ENCODE measurements at regions not wholly inside any gene's neighbourhood (a gene's known extent, or its start where the extent isn't known, plus 50 kb on each side); places are given as distances from the start of the nearest gene placed in this dataset.
A peak's percentile ranks its signal among the peaks of the same experiment; 100 is the strongest.

DNA sequence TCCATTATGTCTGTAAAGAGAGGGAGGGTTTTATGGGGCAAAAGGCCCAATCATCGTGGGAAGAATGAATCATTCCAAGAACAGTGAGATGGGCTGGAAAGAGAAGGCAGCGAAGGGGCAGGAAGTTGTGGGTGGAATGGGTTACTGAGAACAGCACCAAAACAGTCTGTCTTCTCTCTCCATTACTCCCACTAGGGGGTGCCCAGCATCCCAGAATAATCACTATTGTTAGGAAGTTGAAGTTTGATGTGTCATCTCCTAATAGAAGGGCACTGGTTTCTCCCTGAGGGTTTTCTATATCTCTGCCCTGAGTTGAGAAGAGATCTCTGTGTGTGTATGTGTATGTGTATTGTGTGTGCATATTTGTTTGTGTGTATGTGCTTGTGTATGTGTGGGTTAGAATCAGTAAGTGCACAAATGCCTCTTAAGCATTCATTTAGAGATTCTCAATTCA lies 76.6 kb upstream of the MAP4K3 start:
- peak; percentile 65 for DNase-seq (ENCODE audit: low spot score)

DNA sequence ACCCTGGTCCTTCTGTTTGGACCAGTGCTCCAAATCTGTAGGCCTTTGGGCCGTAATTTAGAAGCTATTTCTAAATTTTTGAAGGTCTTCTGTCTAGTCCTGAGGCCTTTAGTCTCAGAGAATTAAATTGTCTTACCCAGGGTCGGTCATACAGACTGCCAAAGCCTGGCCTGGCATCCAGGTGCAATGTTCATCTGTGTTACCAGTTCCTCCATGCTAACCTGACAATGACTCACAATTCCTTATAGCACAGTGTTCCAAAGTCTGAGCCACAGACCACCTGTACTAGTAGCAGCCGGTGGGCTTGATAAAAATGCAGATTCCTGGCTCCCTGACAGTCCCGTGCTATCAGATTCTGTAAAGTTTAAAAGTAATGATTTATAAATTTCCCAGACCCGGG lies 77.7 kb upstream of the MAP4K3 start:
- DNase-seq (ENCODE audit: low spot score): no peak

- no peak for DNase-seq (ENCODE audit: low spot score)
Observed at GRCh38 chr2:39515273-39515896, 78.3 kb upstream of the MAP4K3 start.

- DNase-seq (ENCODE audit: low spot score): no peak
Observed at GRCh38 chr2:39515897-39516346, 78.8 kb upstream of the MAP4K3 start.

- DNase-seq (ENCODE audit: low spot score): no peak
Observed at GRCh38 chr2:39516347-39517101, 79.4 kb upstream of the MAP4K3 start.

- DNase-seq (ENCODE audit: low spot score): no peak
Observed at GRCh38 chr2:39517102-39517436, 80.0 kb upstream of the MAP4K3 start.

- no peak for DNase-seq (ENCODE audit: low spot score)
Observed at GRCh38 chr2:39517622-39518021, 80.5 kb upstream of the MAP4K3 start.

DNA sequence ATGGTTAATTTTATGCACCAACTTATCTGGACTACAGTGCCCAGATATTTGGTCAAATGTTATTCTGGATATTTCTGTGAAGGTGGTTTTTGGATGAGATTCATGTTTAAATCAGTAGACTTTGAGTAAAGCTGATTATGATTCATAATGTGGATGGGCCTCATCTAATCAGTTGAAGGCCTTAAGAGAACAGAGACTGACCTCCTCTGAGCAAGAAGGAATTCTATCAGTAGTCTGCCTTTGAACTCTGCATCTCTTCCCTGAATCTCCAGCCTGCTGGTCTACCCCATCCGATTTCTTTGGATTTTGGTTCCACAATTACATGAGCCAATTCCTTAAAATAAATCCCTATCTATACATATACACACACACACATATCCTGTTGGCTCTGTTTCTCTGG lies 82.8 kb upstream of the MAP4K3 start:
- no peak for DNase-seq (ENCODE audit: low spot score)

DNA sequence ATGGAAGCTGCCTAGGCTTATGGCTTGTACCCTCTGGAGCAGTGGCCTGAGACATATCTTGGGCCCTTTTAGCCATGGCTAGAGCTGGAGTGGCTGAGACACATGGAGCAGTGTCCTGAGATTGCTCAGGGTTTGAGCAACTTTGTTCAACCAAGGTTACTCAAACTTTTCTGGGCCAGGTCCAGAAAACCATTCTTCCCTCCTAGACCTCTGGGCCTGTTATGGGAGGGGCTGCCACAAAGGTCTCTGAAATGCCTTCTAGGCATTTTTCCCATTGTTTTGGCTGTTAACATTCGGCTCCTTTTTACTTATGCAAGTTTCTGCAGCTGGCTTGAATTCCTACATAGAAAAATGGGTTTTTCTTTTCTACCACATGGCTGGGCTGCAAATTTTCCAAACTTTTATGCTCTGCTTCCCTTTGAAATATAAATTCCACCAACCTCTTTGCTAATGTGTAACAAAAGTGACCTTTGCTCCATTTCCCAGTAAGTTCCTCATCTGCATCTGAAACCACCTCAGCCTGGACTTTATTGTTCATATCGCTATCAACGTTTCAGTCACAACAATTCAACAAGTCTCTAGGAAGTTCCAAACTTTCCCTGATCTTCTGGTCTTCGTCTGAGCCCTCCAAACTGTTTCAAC lies 84.9 kb upstream of the MAP4K3 start:
- no peak for DNase-seq (ENCODE audit: low spot score)

DNA sequence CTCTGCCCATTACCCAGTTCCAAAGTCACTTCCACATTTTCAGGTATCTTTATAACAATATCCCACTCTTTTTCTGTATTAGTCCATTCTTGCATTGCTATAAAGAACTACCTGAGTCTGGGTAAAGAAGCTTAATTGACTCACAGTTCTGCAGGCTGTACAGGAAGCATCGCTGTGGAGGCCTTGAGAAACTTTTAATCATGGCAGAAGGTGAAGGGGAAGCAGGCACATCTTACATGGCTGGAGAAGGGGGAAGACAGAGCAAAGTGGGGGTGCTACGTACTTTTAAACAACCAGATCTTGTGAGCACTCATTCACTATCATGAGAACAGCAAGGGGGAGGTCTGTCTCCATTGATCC lies 85.4 kb upstream of the MAP4K3 start:
- no peak for DNase-seq (ENCODE audit: low spot score)

GRCh38 chr2:39523308-39524044 lies 86.4 kb upstream of the MAP4K3 start:
- no peak for DNase-seq (ENCODE audit: low spot score)

GRCh38 chr2:39524061-39524460 lies 87.0 kb upstream of the MAP4K3 start:
- DNase-seq (ENCODE audit: low spot score): no peak

GRCh38 chr2:39524756-39525635 lies 87.9 kb upstream of the MAP4K3 start:
- no peak for DNase-seq (ENCODE audit: low spot score)

DNA sequence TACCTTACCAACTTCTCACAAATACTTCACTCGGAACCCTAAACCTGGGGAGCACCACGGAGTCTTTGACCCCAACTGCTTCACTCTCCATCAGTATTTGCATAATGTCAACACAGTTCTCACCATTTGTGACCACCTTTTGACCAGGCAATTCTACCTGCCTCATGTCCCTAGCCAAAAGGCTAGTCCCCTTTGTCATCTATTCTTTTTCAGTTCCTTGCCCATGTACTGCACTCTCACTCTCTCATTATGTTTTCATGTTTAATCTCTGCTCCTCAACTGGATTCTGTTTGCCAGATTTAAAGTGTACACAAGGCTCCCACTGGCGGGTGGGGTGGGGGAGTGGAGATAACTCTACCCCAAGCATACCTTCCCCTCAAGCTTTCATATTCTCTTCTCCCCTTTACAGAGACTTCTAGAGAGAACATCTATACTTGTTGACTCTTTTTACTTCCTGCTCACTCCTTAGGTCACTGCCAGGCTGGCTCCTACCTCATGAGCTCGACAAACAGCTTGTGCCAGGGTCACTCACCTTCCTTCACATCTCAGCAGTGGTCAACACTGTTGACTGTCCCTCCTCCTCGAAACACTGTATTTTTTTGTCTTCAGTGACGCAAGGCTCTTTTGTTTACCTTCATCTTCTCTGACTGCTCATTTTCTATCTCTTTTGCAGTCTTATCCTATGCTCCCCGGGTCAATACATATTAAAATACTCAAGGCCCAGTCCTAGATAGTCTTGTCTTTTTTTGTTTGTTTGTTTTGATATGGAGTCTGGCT lies 88.7 kb upstream of the MAP4K3 start:
- DNase-seq (ENCODE audit: low spot score): no peak

DNA sequence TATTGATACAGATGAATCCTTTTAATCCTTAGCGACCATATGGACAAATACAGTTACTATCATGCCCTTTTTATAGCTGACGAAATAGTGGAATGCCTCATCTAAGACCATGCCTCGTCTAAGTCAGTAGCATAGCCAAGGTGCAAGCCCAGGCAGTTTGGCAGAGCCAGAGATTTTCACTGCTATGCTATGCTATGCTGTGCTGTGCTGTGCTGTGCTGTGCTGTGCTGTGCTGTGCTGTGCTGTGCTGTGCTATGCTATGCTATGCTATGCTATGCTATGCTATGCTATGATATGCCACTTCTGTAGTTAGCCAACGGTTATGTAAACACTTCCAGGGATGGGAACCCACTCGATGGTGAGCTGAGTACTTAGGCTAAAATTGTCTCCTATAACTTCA lies 91.6 kb upstream of the MAP4K3 start:
- no peak for DNase-seq (ENCODE audit: low spot score)

DNA sequence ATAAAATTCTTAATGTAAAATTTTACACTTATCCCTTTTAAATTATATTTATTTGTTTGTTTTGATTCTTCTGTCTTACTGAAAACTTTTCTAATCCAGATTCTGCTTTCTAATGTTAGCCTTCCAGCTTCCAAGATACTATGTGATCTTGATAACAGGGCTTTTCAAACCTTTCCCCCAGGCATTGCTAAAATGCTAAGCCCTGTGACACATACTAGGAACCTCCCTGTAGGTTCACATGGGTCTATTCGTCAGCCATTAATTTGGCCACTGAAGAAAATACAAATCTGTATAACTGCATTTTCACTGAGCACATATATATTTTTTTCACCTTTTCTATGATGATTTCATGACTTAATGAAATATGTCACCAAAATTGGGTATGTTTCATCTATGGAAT lies 92.8 kb upstream of the MAP4K3 start:
- no peak for DNase-seq (ENCODE audit: low spot score)

DNA sequence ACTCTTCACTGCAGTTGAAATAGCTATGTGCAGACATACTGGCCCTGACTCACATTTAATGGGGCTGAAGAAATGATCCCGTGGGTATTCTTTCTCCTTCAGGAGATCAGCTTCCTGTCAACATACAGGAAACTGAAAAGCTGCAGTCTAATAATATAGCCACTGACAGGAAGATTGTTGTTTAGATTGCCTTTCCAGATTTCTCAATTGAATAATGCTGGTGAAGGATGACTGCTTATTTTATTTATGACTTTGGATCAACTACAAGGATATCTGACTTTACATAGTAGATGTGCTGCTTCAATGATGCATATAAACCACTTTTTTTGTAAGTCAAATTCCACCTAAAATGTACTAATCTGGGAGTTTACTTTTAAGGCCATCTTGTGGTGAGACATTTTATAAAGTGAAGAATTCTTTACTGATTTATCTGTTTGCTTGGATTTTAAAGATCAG lies 93.4 kb upstream of the MAP4K3 start:
- DNase-seq (ENCODE audit: low spot score): no peak

DNA sequence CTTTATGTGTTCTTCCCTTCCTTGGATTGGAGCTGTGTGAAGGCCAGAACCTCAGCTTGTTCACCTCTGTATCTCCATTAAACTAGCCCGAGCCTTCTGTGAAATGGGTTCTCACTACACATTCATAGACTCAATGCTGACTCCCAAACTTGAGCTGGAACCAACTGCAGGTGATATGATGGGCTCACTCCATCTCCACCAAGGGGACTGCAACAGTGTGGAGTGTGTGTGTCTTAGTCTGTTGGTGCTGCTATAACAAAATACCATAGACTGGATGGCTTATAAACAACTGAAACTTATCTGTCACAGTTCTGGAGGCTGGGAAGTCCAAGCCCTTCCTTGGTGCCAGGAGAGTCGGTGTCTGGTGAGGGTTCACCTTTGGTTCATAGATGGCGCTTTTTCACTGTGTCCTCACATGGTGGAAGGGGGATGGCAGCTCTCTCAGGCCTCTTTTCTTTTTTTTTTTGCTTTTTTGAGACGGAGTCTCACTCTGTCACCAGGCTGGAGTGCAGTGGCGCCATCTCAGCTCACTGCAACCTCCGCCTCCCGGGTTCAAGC lies 94.2 kb upstream of the MAP4K3 start:
- no peak for DNase-seq (ENCODE audit: low spot score)

DNA sequence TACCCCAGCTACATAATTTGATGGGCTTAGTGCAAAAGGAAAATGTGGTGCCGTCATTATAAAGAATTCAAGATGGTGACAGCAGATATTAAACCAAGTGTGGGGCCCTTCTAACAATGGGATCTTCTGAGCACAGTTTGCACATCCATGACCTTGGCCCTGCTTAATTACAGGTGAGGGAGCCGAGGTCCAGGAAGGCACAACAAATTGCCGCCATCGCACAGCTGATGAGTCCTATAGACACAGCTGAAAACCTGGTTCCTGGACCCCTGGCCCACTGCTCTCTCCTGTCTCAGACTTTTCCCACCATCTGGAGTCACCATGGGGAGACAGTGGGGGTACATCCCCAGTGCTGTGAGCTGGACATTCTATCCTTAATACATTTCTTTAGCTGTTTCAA lies 95.8 kb upstream of the MAP4K3 start:
- DNase-seq (ENCODE audit: low spot score): no peak

DNA sequence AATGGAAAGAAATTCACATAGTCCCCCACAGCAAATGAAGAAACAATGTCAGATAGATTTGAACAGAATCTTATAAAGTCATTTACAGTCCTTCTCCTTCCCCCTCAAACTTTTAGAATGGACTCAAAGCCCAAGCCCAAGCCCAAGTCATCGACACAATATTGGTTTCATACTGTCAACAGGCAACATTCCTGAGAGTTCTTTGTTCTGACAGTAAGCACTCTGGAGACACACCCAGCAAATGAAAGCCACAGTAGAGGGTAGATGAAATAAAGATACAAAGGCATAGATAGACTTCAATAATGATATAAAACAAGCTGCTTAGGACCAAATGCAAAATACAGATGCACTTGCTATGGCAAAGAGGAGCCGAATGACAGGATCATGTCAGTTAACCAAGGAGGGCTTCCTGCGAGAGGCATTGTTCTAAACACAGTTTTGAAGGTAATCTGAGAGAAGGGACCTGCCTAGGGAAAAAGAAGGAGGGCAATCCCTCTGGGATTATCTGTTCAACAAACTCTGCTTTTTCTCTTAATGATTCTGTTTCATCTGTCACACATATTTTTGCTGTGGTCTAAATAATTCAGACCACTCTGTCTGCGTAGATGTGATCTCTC lies 97.1 kb upstream of the MAP4K3 start:
- no peak for DNase-seq (ENCODE audit: low spot score)
